SKM-1 (cell line): ENCODE measurements at regions not wholly inside any gene's neighbourhood (a gene's known extent, or its start where the extent isn't known, plus 50 kb on each side); places are given as distances from the start of the nearest gene placed in this dataset.

ENCODE experiments used
- DNase-seq: peaks from one replicate; lab custom pipeline; 2025; ENCODE audit not compliant: unreplicated experiment; lab: John Stamatoyannopoulos, UW

DNA sequence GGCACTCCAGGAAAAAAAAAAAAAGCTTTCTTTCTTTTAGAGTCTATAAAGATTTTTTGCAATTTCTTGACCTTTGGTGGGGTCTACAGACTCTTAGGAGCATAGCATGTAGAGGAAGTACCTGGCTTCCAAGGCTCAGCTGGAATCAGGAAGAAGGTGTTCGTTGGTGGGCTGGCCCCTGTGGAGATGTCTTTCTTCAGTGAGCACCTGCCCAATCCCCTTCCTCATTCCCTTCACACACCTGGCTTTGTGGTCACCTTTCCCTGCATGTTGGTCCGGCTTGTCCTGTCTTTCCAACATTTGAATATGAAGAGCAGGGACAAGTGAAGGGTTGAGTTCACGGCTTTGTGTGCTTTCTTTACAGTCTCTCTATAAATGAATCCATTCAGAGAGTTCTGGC, 352.4 kb downstream of the HAPSTR1 start:
- DNase-seq, result no peak

DNA sequence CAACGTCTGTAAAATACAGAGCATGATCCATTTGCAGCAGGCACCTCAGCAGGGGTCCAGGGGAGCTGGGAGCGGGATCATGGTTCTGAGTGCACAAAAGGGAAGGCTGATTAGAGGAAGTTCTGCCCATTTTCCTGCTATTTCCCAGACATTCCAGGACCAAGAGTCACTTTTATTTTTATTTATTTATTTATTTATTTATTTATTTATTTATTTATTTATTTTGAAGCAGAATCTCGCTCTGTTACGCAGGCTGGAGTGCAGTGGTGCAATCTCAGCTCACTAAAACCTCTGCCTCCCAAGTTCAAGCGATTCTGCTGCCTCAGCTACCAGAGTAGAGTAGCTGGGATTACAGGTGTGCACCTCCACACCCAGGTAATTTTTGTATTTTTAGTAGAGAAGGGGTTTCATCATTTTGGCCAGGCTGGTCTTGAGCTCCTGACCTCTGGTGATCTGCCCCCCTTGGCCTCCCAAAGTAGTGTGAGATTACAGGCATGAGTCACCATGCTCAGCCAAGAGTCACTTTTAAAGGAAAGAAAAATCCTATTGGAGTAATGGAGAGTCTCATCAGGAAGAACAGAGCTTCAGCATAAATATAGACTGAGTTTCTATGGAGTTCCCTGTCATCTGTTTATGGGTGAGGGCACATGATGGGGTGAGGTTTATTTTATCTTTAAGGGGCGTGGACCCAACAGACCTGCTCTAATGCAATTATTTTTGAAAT, 355.2 kb downstream of the HAPSTR1 start:
- DNase-seq, result no peak

DNA sequence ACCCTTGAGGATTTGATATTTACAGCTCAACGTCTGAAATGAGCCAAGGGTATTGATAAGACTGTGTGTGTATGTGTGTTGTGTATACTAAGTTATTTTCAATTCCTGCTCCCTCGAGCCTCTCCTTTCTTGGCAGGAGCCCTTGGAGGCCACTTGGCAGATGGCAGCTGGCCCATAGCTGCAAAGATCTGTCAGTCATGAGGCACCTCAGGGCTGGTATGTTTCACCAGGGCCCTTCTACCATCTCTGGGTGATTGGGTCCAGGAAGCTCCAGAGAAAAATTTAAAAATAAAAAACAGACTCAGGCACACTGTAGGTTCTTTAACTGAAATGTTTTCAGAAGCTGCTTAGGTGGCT, 355.7 kb downstream of the HAPSTR1 start:
- no peak for DNase-seq

DNA sequence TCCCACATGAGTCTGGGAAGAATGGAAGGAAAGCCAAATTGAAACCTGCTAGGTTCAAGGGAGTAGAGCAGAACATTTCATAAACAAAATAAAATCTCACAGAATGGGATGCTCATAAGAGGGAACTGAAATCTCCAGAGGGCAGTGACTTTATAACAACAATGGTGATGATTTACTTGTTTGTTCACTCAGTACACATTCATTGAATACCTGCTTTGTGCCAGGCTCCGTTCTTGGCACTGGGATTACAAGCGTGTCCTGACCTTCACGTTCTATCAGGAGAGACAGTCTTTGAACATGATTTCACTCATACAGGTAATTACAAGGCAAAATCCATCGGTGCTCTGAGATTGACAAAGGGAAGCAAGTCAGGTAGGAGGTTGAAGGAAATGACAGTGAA, 356.3 kb downstream of the HAPSTR1 start:
- DNase-seq, result no peak

DNA sequence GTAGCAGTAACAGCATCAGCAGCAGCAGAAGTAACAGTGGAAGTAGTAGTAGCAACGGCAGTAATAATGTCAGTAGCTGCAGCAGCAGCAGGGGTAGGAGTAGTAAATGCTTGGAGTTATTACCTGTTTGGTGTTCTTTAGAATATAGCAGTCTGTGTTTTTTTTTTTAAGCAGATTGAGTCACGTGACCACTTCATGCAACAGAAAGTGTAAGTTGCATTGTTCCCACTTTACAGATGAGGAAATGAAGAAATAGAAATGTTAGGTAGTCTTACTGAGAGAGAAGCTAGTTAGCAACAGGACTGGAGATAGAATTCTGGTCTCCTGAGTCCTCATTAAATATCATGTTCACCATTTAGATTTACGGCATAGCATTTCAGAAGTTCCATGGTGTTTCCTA, 358.2 kb downstream of the HAPSTR1 start:
- no peak for DNase-seq

DNA sequence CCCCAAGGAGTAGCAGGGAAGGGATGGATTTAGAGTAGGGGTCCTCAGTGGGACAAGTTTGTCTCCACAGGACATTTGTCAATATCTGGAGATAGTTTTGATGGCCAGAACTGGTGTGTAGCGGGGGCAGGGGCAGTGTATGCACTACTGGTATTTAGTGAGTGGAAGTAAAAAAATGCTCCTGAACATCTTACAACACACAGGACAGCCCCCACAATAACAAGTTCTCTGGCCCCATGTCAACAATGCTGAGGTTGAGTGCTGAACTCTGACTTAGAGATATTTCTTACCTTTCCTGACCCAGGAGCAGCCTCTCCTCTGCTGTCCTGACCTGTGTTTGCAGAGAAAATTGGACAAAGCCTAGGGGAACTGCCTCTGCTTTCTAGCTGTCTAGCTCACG, 365.8 kb downstream of the HAPSTR1 start:
- no peak for DNase-seq

DNA sequence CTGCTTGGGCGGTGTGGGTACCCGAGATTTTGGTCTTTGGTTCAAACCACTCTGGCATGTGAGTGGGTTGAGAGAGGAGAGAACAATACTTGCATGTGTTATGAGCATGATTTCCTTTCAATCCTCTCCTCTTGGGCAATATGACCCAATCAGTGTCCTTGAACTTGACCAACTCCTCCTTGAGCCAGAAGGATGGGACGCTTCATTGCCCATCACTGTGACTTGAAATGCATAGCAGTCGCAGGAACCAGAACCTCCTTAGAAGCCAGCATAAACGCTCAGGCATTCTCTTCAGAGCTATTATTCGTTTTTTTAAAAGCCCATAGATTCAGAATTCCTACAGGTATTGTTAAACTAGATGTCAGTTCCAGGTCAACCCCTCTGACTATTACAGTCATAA, 367.4 kb downstream of the HAPSTR1 start:
- no peak for DNase-seq

DNA sequence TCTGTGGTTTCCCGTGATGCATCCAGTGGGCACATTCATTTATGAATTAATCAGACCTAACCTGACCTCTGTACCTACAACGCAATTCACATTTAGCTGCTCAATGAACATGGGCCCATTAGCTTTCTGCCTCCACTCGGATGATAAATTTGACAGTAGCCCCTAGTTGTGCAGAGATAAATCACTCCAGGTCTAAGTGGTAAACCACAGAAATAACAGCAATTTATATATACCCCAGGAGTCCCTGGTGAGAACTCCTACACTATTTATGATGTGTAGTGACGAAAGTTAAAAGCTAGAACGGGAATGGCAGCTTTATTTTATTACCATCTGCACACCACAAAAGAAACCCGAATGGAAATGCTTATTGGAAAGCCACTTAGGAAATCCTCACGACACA, 371.5 kb downstream of the HAPSTR1 start:
- no peak for DNase-seq

DNA sequence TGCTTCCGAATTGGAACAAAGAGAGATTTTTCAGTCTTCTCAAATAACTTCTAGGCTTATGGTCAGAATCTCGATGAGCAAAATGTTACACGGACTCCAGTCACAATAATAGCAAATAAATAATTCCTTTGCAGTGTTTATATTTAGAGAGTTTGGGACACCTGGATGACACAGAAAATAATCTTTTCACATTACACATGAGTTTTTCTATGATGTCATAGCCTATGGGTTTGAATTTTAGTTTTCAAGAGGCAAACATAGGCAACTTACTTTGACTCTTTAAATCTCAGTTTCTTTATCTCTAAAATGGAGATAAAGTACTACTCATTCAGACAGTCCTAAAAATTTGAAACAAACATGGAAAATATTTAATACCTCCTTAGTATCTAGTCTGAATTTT, 372.0 kb downstream of the HAPSTR1 start:
- no peak for DNase-seq

DNA sequence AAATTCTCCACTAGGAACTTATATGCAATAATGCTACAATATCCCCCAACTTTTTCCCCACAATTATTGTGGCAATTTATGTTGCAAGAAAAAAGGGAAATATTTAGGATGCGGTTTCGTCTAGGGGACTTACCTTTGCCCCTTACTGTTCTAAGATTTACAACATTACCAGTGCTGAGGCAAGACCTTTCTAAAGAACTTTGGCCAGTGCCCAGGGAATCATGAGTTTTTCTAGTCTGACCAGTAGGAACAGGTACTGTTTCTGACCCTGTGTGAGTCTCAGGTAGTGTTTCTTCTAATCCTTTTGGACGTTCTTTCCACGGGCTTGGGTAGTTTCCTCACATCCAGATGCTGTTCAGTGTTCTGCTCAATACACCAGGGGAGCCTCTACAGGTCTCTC, 373.7 kb downstream of the HAPSTR1 start:
- no peak for DNase-seq

DNA sequence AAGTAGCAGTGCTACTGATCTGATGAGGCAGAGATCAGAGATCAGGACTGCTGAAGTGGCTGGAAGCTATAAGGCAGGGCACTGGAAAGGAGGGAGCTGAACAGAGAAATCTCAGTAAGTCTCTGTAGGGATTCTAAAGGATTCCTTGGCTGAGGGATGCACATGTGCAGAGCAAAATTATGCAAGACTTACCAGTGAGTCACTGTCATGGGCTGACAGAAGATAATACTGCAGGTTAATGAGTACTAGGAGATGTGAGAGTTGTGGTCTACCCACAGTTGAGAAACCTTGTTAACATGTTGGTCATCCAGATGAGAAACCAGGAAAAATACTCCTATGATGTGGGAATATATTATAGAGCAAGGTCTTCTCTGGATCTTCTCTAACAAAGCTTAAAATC, 378.1 kb downstream of the HAPSTR1 start:
- no peak for DNase-seq

DNA sequence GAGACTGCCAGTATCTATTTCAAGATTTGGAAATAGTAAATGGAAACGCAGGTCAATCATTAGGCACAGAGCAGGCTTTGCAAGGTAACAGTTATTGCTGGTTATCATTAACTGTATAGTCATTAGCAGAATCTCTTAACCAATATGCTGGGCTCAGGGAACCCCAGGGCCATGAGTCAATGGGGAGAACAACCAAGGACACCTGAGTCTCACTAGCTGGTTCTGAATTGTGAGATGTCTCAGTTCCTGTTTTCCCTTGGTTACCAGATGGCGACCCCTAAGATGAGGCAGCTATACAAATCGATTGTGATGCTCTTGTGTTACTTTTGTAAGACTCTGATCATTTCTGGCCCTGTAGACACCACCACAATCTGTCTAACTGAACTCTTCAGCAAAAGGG, 385.3 kb downstream of the HAPSTR1 start:
- no peak for DNase-seq

DNA sequence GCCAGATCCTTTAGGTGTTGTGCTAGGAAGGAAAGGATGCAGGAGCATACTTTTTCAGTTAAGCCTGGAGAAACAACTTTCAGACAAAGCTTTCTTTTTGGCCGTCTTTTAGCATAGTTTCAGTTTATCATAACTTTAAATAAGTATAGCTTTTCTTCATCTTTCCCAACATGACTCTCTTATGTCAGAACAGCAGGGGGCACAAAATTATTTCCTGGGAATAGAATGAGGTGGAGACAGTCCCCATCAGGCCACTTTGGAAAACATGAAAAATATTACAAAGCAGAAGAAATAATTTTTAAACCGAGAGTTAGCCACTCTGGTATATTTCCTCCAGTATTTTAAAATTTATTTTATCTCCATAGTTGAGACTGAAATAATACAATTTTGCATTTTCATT, 387.6 kb downstream of the HAPSTR1 start:
- DNase-seq, result no peak

DNA sequence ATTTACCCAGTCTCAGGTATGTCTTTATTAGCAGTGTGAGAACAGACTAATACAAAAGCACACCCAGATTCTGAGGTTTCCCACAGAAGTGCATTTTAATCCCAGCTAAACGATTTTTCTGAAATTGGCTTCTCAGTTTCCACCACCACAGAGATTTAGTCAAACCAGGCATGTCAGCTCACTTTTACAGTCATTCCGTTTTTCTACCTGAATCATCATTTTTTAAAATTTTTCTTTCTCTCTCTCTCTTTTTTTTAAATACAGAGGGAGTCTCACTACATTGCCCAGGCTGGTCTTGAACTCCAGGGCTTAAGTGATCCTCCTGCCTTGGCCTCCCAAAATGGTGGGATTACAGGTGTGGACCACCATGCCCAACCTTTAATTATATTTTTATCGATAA, 389.1 kb downstream of the HAPSTR1 start:
- no peak for DNase-seq

DNA sequence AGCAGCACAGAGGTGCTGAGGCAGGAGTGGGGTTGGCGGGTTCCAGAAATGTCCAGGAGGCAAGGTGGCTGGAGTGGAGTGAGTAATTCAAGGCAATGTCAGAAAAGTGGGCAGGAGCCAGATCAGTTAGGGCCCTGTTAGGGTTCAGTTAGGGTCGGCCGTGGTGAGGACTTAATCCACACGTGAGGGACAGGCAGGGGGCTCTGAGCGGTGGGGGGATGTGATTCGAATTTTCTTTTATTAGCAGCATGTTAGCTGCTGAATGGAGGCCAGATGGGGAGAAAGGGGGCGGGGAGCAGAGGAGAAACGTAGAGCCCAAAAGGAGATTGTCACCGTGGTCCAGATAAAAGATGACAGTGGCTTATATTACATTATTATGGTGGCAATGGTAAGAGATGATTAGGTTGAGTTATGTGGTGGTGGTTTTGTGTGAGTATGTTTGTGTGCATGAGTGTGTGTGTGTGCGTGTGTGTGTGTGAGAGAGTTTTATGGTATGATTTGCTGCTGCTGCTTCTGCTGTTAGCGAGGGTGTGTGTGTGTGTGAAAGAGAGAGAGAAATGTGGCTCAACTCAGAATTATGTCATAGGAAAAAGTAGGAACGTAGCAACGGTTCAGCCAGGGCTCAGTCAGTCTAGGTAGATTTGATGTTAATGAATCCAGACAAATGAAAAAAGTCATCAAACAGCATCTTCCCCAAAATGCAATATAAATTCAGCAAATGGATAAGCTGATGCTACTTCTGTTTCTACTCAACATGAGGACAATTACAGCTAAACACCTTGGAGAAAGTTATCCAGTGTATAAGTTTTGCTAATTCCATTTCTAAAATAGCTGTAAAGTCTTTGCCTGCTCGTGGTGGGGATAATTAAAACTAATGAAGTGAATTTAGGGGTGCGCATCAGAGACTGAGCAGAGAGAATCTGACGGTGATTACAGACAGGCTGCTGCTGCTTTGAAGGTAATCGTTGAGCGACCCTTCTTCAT, 390.6 kb downstream of the HAPSTR1 start:
- DNase-seq, result no peak

DNA sequence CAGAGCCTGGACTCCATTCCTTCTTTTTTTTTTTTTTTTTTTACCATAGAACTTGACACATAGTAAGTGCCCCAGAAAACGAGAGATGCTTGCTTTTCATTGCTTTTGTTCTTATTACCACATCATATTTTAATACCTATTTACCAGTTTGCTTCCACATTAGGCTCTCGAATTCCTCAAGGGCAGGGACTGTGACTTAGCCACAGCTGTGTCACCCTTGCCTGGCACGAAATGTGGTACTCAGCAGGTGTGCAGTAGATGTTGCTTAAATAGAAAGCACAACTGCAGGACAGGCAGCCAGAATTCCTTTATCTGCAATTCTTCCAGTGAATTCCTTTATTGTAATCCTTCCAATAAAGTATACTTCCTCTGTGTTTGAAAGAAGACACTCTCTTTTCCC, 393.0 kb downstream of the HAPSTR1 start:
- DNase-seq, result no peak

DNA sequence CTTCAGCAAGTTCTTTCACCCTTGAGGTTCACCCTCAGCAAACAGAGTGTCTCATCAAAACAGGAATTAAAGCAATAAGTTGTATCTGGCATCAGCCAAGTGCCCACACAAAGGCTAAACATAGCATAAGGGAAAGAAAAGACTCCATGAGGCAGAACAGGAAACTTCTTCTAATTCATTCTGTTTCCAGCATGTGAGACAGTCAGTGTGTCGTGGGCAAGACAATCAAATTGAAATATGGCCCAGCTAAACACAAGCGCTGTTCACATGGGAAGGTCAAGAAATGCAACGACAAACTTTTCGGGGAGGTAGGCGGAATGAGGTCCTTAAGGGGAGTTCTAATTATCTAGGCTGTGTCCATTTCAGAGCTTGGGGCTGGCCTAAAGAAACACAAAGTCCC, 393.4 kb downstream of the HAPSTR1 start:
- DNase-seq, result no peak

DNA sequence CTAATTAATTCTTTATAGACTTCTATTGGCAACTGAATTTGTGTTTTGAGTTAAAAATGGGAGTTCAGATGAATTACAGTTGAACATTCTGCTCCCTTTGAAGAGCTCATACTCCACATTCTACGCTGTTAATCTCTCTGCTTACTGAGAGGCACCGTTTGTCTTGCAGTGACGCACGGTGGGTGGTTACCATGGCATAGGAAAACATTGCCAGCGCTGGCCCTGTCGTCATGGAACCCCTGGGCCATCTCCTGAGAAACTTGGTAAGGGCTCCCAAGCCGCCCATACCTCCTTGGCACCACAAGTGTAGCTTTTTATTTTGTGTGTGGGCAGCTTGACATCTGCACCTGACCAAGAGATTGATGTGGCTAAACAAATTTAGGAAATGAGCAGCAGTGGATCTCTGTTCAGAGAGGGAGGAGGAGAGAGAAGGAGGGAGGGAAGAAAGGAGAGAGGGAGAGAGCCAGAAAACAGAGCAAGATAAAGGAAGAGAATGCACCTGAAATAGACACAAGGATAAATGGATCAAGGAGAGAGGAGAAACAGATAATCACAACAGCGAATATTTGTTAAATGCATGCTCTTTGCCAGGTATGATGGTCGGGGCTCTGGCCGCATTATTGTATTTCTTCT, 398.5 kb downstream of the HAPSTR1 start:
- DNase-seq, result no peak

DNA sequence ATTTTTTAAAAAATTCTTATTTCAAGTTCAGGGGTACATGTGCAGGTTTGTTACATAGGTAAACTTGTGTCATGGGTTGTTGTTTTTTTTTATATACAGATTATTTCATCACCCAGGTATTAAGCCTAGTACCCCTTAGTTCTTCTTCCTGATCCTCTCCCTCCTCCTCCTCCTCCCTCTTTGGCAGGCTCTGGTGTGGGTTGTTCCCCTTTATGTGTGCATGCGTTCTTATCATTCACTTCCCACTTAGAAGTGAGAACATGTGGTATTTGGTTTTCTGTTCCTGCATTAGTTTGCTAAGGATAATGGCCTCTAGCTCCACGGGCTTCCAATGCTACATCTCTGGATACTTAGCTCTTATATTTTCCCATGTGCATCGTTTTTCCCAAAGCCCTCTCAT, 404.4 kb downstream of the HAPSTR1 start:
- DNase-seq, result no peak

DNA sequence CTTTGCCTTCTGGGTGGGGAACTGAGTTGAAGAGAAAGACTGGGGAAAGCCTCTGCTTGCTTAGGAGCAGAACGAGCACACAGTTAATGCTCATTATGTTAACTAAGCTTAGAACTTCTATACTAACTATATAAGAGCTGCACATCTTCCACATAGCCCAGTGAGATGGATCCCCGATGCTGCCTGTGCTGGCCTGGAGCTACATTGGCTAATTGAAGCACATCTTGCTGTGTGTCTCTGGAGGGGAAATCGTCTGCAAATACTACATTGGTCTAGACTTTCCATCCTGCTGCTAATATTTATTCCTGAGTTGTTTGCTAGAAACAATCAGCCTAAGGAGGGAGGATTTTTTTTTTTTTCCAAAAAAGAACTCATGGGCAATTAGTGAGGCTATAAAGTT, 406.3 kb downstream of the HAPSTR1 start:
- DNase-seq, result no peak

DNA sequence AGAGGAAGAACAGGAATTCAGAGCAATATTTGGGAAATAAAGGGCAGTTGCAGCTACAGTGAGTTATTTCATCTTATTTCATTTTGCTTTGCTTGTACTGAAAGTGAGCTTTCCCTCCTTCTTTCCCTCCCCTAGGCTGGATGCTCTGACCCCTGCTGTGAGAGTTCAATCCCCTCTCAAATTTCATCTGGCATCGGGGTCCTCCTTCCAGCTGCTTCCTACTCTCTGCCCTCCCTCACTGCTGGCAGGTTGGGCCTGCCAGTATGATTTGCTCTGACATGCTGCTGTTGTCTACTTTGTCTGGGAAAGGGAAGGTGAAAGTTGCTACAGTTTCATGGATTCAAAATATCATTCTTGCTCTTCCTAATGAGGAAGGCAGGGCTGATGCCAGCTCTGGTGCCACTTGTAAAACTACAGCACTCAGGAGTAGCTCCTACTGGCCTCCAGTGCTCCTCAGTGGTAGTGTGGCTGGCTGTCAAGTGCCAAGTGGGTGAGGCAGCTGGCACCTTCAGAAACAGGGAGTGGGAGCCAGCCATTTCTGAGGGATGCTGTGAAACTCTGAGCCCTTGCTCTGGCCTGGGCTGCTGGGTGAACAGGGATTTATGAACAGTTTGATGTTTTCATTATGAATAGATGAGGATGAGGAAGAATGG, 408.6 kb downstream of the HAPSTR1 start:
- no peak for DNase-seq
